ENCODE measurements at regions not wholly inside any gene's neighbourhood (a gene's known extent, or its start where the extent isn't known, plus 50 kb on each side); places are given as distances from the start of the nearest gene placed in this dataset.

GRCh38 chr15:93154666-93155065, 65.7 kb upstream of the RGMA start:
- Histone ChIP-seq H3K27ac (no peak overlapping the region), H3K4me3 (no peak overlapping the region)

DNA sequence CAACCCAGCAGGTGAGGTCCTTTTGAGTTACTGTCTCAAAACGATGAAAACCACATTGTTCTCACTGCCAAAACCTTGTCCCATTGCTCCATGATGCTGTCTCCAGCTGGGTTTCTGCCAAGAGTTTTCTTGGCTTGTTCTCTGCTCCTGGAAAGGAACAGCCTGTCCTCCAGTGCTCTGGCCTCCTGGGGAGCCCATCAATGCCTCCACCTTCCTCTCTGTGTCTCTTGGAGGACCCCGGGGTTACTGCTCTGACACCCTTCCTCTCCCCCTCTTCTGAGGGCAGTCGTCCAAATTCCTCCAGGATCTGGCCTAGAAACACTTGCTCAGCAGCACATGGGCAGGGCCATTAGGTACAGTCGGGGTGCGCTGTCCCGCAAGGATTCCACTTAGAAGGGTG, 63.9 kb upstream of the RGMA start:
- Histone ChIP-seq H3K4me1 (replicated peaks) (no peaks in the 10 kb centered on the region), H3K36me3 (no peaks in the 10 kb centered on the region), H3K27ac (no peak overlapping the region), H3K9me3 (replicated peaks) (no peaks in the 10 kb centered on the region), H3K27me3 (replicated peaks) (no peaks in the 10 kb centered on the region), H3K4me3 (no peak overlapping the region)
- no peak for DNase-seq (ENCODE audit: low read depth in 1 of 2, low spot score in 2 of 2)

More at GRCh38 chr15:93154666-93155065, 65.7 kb upstream of the RGMA start:
- DNase-seq (ENCODE audit: low read depth in 1 of 2, low spot score in 2 of 2) = no peak
- no peaks in the 10 kb centered on the region for H3K9me3 ChIP-seq (replicated peaks)
- H3K27me3 ChIP-seq (replicated peaks) = no peaks in the 10 kb centered on the region
- no peaks in the 10 kb centered on the region for H3K4me1 ChIP-seq (replicated peaks)
- H3K36me3 ChIP-seq = no peaks in the 10 kb centered on the region

DNA sequence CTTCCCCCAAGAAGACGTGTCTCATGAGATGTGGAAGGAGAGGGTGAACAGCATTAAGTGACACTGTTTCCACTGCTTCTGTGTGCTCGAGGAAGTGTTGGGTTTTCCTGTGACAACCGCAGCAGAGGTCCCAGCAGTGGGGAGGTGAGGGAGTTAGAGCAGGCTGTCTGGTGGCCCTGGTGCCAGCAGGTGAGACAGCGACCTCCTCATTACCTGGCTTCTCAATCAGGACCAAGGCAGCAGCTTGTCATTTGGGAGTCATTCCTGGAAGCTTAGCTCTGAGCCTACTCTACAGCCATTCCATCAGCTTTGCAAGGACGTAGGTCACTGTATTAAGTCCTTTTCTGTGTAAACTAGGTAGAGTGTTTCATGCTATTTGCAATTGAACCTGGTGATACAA, 63.3 kb upstream of the RGMA start:
- H3K27me3 ChIP-seq (replicated peaks) = no peaks in the 10 kb centered on the region
- no peaks in the 10 kb centered on the region for H3K4me1 ChIP-seq (replicated peaks)
- H3K9me3 ChIP-seq (replicated peaks) = no peaks in the 10 kb centered on the region
- no peak overlapping the region for H3K27ac ChIP-seq
- H3K36me3 ChIP-seq = no peaks in the 10 kb centered on the region
- DNase-seq (ENCODE audit: low read depth in 1 of 2, low spot score in 2 of 2) = no peak
- no peak overlapping the region for H3K4me3 ChIP-seq

- H3K9me3 ChIP-seq (replicated peaks) = no peaks in the 10 kb centered on the region
- no peak for DNase-seq (ENCODE audit: low read depth in 1 of 2, low spot score in 2 of 2)
Measured at GRCh38 chr15:93150910-93151881, 62.2 kb upstream of the RGMA start.

GRCh38 chr15:93146601-93147000, 57.6 kb upstream of the RGMA start:
- H3K27me3 ChIP-seq (replicated peaks) = no peaks in the 10 kb centered on the region
- no peaks in the 10 kb centered on the region for H3K9me3 ChIP-seq (replicated peaks)
- H3K27ac ChIP-seq = no peak overlapping the region
- H3K4me1 ChIP-seq (replicated peaks) = no peaks in the 10 kb centered on the region
- DNase-seq (ENCODE audit: low read depth in 1 of 2, low spot score in 2 of 2) = no peak
- no peaks in the 10 kb centered on the region for H3K36me3 ChIP-seq
- no peak overlapping the region for H3K4me3 ChIP-seq

More at GRCh38 chr15:93150910-93151881, 62.2 kb upstream of the RGMA start:
- no peaks in the 10 kb centered on the region for H3K36me3 ChIP-seq
- H3K27ac ChIP-seq = no peak overlapping the region
- H3K27me3 ChIP-seq (replicated peaks) = no peaks in the 10 kb centered on the region
- no peak overlapping the region for H3K4me3 ChIP-seq
- H3K4me1 ChIP-seq (replicated peaks) = no peaks in the 10 kb centered on the region

DNA sequence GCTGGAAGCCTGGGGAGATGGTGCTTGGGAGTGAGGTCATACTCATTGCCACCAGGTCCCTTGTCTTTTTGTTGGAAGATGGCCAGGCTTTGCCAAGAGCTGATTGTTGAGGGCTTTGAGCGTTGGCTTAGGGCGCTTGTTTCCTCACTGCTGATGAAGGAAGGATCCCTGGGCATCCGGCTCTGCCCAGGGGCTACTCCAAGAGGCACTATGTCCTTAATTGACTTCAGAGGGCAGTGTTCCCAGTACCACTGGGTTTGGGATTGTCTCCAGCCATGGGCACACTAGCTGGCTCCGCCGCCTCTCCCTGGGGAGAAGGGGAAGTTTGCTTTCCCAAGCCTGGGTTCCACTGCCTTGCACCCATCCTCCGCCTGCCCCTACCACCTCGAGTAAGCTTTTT, 57.2 kb upstream of the RGMA start:
- Histone ChIP-seq H3K27me3 (replicated peaks) (no peaks in the 10 kb centered on the region), H3K9me3 (replicated peaks) (no peaks in the 10 kb centered on the region), H3K4me1 (replicated peaks) (no peaks in the 10 kb centered on the region), H3K27ac (no peak overlapping the region), H3K4me3 (no peak overlapping the region), H3K36me3 (no peaks in the 10 kb centered on the region)
- DNase-seq (ENCODE audit: low read depth in 1 of 2, low spot score in 2 of 2) = no peak

GRCh38 chr15:93144463-93145236, 55.6 kb upstream of the RGMA start:
- no peak for DNase-seq (ENCODE audit: low read depth in 1 of 2, low spot score in 2 of 2)
- H3K27me3 ChIP-seq (replicated peaks) = no peaks in the 10 kb centered on the region

GRCh38 chr15:93143186-93143585, 54.2 kb upstream of the RGMA start:
- no peak overlapping the region for H3K27ac ChIP-seq
- DNase-seq (ENCODE audit: low read depth in 1 of 2, low spot score in 2 of 2) = no peak
- H3K36me3 ChIP-seq = no peaks in the 10 kb centered on the region
- no peaks in the 10 kb centered on the region for H3K4me1 ChIP-seq (replicated peaks)
- H3K27me3 ChIP-seq (replicated peaks) = no peaks in the 10 kb centered on the region
- H3K4me3 ChIP-seq = no peak overlapping the region
- no peaks in the 10 kb centered on the region for H3K9me3 ChIP-seq (replicated peaks)

More at GRCh38 chr15:93144463-93145236, 55.6 kb upstream of the RGMA start:
- no peaks in the 10 kb centered on the region for H3K36me3 ChIP-seq
- no peaks in the 10 kb centered on the region for H3K9me3 ChIP-seq (replicated peaks)
- H3K4me3 ChIP-seq = no peak overlapping the region
- no peak overlapping the region for H3K27ac ChIP-seq
- no peaks in the 10 kb centered on the region for H3K4me1 ChIP-seq (replicated peaks)

DNA sequence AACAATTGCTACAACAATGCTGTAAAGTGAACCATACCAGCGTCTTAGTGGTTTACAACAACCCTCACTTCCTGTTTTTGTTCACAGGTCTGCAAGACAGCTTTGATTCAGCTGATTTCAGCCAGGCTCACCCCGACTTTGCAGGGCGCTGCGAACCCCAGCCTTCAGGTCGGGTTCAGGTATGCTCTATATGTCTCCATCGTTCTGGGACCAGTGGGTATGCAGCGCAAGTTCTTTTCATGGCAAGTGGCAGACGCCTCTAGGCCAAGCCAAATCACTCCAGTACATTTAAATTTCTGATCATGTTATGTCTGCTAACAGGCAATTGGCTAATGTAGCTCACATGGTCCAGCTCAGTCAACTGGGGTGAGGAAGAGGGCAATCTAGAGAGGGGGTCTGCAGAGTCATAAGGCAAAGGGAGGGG, 52.4 kb upstream of the RGMA start:
- Histone ChIP-seq H3K4me3 (no peak overlapping the region), H3K9me3 (replicated peaks) (no peaks in the 10 kb centered on the region), H3K36me3 (no peaks in the 10 kb centered on the region), H3K27ac (no peak overlapping the region), H3K27me3 (replicated peaks) (no peaks in the 10 kb centered on the region), H3K4me1 (replicated peaks) (no peaks in the 10 kb centered on the region)
- DNase-seq (ENCODE audit: low read depth in 1 of 2, low spot score in 2 of 2) = no peak

DNA sequence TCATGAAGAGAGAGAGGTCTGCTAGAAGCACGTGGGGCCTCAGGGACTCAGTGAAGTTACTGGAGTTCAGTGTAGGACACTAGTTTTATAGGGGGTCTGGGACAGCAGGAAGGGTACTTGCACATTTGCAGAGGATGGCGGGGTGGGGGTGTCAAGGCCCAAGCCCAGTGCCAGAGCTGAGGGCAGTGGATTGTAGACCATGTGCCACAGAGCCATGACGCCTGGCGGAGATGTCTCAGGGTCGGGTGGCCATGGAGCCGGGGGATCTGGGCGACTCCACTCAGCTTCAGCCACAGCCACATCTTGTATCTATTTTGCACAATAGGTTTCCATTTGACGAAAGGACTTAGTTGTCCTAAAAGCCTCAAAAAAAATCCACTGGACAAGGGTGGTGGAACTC, 50.4 kb upstream of the RGMA start:
- H3K27me3 ChIP-seq (replicated peaks) = no peaks in the 10 kb centered on the region
- no peaks in the 10 kb centered on the region for H3K4me1 ChIP-seq (replicated peaks)
- no peak overlapping the region for H3K27ac ChIP-seq
- H3K4me3 ChIP-seq = no peak overlapping the region
- H3K9me3 ChIP-seq (replicated peaks) = no peaks in the 10 kb centered on the region
- no peaks in the 10 kb centered on the region for H3K36me3 ChIP-seq
- no peak for DNase-seq (ENCODE audit: low read depth in 1 of 2, low spot score in 2 of 2)

DNA sequence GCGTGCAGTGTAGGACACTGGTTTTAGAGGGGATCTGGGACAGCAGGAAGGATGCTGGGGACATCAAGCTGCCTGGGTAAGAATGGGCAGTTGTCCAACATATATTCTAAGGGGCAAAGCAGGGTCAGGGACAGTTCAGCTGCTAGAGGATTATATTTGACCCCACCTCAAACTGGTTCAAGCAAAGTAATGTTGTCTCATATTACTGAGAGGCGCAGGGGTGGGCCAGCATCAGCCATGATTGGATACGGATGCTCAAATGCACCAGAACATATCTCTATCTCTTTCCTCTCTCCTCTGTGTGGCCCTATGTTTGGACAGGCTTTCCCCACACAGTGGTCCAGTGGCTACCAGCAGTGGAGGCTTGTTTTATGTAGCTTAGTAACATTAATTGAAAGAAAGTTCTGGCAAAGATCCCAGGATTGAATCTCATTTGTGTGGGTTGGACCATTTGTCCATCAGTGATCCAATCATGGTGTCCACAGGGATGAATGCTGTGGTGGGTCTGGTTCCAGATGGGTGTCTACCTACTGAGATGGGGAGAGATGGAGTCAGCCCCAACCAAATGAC, 49.8 kb upstream of the RGMA start:
- DNase-seq (ENCODE audit: low read depth in 1 of 2, low spot score in 2 of 2) = no peak
- no peak overlapping the region for H3K27ac ChIP-seq
- no peaks in the 10 kb centered on the region for H3K4me1 ChIP-seq (replicated peaks)
- no peak overlapping the region for H3K4me3 ChIP-seq
- no peaks in the 10 kb centered on the region for H3K36me3 ChIP-seq
- H3K9me3 ChIP-seq (replicated peaks) = no peaks in the 10 kb centered on the region
- H3K27me3 ChIP-seq (replicated peaks) = no peaks in the 10 kb centered on the region

All from SJSA1 (cell line).